ENCODE measurements at regions not wholly inside any gene's neighbourhood (a gene's known extent, or its start where the extent isn't known, plus 50 kb on each side); places are given as distances from the start of the nearest gene placed in this dataset.
"Not testable (repeated sequence)": the region's sequence is repeated elsewhere in the genome, so short reads cannot be mapped to it uniquely, and the experiment has no call there.

DNA sequence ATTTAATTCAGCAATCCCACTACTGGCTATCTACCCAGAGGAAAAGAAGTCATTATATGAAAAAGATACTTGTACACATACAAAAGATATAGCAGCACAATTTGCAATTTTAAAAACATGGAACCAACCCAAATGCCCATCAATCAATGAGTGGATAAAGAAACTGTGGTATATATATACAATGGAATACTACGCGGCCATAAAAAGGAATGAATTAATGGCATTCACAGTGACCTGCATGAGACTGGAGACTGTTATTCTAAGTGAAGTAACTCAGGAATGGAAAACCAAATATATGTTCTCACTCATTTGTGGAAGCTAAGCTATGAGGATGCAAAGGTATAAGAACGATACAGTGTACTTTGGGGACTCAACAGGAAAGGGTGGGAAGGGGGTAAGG is 102.8 kb upstream of the KCNMA1 start:
- H3K9me3 ChIP-seq (ENCODE audit: control insufficient read depth, low read depth, low read length); H3K27me3 ChIP-seq (ENCODE audit: control insufficient read depth, insufficient read depth, low read length); H3K9ac ChIP-seq (ENCODE audit: low read length); H3K4me1 ChIP-seq (ENCODE audit: control insufficient read depth, low read depth, low read length); H3K27ac ChIP-seq (ENCODE audit: low read length); H3K36me3 ChIP-seq (ENCODE audit: control insufficient read depth, low read depth, low read length); H3K4me3 ChIP-seq (ENCODE audit: low read length): not testable (repeated sequence)

- Histone ChIP-seq H3K4me3 (ENCODE audit: low read length) (no peak overlapping the region), H3K27ac (ENCODE audit: low read length) (no peak overlapping the region), H3K36me3 (ENCODE audit: control insufficient read depth, low read depth, low read length) (no peaks in the 10 kb centered on the region), H3K9me3 (ENCODE audit: control insufficient read depth, low read depth, low read length) (peaks cover 5% of the 10 kb centered on the region), H3K27me3 (ENCODE audit: control insufficient read depth, insufficient read depth, low read length) (no peaks in the 10 kb centered on the region), H3K9ac (ENCODE audit: low read length) (no peak overlapping the region), H3K4me1 (ENCODE audit: control insufficient read depth, low read depth, low read length) (no peaks in the 10 kb centered on the region)
Measured at GRCh38 chr10:77738496-77739158, 101.0 kb upstream of the KCNMA1 start.

- Histone ChIP-seq H3K36me3 (ENCODE audit: control insufficient read depth, low read depth, low read length) (no peaks in the 10 kb centered on the region), H3K27me3 (ENCODE audit: control insufficient read depth, insufficient read depth, low read length) (no peaks in the 10 kb centered on the region), H3K27ac (ENCODE audit: low read length) (no peak overlapping the region), H3K4me3 (ENCODE audit: low read length) (no peak overlapping the region), H3K9ac (ENCODE audit: low read length) (no peak overlapping the region), H3K9me3 (ENCODE audit: control insufficient read depth, low read depth, low read length) (peaks cover 5% of the 10 kb centered on the region), H3K4me1 (ENCODE audit: control insufficient read depth, low read depth, low read length) (no peaks in the 10 kb centered on the region)
Measured at GRCh38 chr10:77737608-77738007, 100.0 kb upstream of the KCNMA1 start.

DNA sequence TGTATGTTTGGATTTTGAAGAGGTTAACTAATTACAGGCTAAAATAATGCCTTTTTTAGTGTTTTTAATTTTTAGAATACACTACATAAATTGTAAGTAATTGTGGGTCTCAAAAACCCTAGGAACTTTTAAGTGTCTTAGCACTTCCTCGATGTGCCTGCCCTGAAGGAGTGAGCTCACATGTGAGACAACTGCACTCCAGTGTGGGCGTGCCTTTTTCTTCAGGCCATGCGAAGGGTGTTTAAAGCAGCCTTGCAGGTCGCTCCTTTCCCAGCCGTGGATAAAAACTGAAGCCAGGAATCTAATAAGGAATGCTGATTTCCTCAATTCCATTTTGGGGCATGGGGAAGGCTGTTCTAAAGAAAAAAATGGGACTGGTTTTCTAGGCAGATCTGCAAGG is 97.5 kb upstream of the KCNMA1 start:
- H3K9ac ChIP-seq (ENCODE audit: low read length); H3K27ac ChIP-seq (ENCODE audit: low read length); H3K9me3 ChIP-seq (ENCODE audit: control insufficient read depth, low read depth, low read length); H3K4me1 ChIP-seq (ENCODE audit: control insufficient read depth, low read depth, low read length); H3K36me3 ChIP-seq (ENCODE audit: control insufficient read depth, low read depth, low read length); H3K27me3 ChIP-seq (ENCODE audit: control insufficient read depth, insufficient read depth, low read length); H3K4me3 ChIP-seq (ENCODE audit: low read length): not testable (repeated sequence)

DNA sequence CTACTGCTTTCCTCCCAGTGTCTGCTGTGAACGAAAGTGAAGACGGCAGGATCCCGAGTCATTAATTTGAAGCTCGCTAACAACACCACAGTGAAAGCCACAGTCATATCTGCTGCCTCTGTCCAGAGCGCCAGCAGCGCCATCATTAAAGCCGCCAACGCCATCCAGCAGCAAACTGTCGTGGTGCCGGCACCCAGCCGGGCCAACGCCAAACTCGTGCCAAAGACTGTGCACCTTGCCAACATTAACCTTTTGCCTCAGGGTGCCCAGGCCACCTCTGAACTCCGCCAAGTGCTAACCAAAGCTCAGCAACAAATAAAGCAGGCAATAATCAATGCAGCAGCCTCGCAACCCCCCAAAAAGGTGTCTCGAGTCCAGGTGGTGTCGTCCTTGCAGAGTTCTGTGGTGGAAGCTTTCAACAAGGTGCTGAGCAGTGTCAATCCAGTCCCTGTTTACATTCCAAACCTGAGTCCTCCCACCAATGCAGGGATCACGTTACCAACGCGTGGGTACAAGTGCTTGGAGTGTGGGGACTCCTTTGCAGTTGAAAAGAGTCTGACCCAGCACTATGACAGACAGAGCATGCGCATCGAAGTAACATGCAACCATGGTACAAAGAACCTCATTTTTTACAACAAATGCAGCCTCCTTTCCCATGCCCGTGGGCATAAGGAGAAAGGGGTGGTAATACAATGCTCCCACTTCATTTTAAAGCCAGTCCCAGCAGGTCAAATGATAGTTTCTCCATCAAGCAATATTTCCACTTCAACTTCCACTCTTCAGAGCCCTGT is 94.8 kb upstream of the KCNMA1 start:
- no peaks in the 10 kb centered on the region for H3K36me3 ChIP-seq (ENCODE audit: control insufficient read depth, low read depth, low read length)
- no peaks in the 10 kb centered on the region for H3K4me1 ChIP-seq (ENCODE audit: control insufficient read depth, low read depth, low read length)
- H3K9me3 ChIP-seq (ENCODE audit: control insufficient read depth, low read depth, low read length): no peaks in the 10 kb centered on the region
- H3K27ac ChIP-seq (ENCODE audit: low read length): no peak overlapping the region
- no peaks in the 10 kb centered on the region for H3K27me3 ChIP-seq (ENCODE audit: control insufficient read depth, insufficient read depth, low read length)
- no peak overlapping the region for H3K9ac ChIP-seq (ENCODE audit: low read length)
- no peak overlapping the region for H3K4me3 ChIP-seq (ENCODE audit: low read length)

GRCh38 chr10:77727481-77727880 is 89.9 kb upstream of the KCNMA1 start:
- Histone ChIP-seq H3K9ac (ENCODE audit: low read length) (no peak overlapping the region), H3K4me3 (ENCODE audit: low read length) (no peak overlapping the region), H3K4me1 (ENCODE audit: control insufficient read depth, low read depth, low read length) (no peaks in the 10 kb centered on the region), H3K27me3 (ENCODE audit: control insufficient read depth, insufficient read depth, low read length) (no peaks in the 10 kb centered on the region), H3K36me3 (ENCODE audit: control insufficient read depth, low read depth, low read length) (no peaks in the 10 kb centered on the region), H3K27ac (ENCODE audit: low read length) (no peak overlapping the region), H3K9me3 (ENCODE audit: control insufficient read depth, low read depth, low read length) (no peaks in the 10 kb centered on the region)

GRCh38 chr10:77726732-77727131 is 89.1 kb upstream of the KCNMA1 start:
- Histone ChIP-seq H3K36me3 (ENCODE audit: control insufficient read depth, low read depth, low read length) (no peaks in the 10 kb centered on the region), H3K4me1 (ENCODE audit: control insufficient read depth, low read depth, low read length) (no peaks in the 10 kb centered on the region), H3K27me3 (ENCODE audit: control insufficient read depth, insufficient read depth, low read length) (no peaks in the 10 kb centered on the region), H3K9me3 (ENCODE audit: control insufficient read depth, low read depth, low read length) (no peaks in the 10 kb centered on the region), H3K27ac (ENCODE audit: low read length) (no peak overlapping the region), H3K9ac (ENCODE audit: low read length) (no peak overlapping the region), H3K4me3 (ENCODE audit: low read length) (no peak overlapping the region)

- Histone ChIP-seq H3K27me3 (ENCODE audit: control insufficient read depth, insufficient read depth, low read length) (no peaks in the 10 kb centered on the region), H3K9ac (ENCODE audit: low read length) (no peak overlapping the region), H3K4me1 (ENCODE audit: control insufficient read depth, low read depth, low read length) (no peaks in the 10 kb centered on the region), H3K4me3 (ENCODE audit: low read length) (no peak overlapping the region), H3K36me3 (ENCODE audit: control insufficient read depth, low read depth, low read length) (no peaks in the 10 kb centered on the region), H3K27ac (ENCODE audit: low read length) (no peak overlapping the region), H3K9me3 (ENCODE audit: control insufficient read depth, low read depth, low read length) (no peaks in the 10 kb centered on the region)
Measured at GRCh38 chr10:77726301-77726700, 88.7 kb upstream of the KCNMA1 start.

DNA sequence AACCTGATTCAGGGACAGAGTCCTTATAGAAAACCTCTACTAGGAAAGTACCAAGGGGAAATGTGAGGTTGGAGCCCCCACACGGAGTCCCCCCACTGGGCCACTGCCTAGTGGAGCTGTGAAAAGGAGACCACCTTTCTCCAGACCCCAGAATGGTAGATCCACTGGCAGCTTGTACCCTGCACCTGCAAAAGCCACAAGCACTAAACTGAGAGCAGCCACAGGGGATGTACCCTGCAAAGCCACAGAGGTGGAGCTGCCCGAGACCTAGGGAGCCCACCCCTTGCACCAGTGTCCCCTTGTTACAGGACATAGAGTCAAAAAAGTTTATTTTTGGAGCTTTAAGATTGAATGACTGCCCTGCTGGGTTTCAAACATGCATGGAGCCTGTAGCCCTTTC is 87.2 kb upstream of the KCNMA1 start:
- no peaks in the 10 kb centered on the region for H3K4me1 ChIP-seq (ENCODE audit: control insufficient read depth, low read depth, low read length)
- H3K27ac ChIP-seq (ENCODE audit: low read length): no peak overlapping the region

DNA sequence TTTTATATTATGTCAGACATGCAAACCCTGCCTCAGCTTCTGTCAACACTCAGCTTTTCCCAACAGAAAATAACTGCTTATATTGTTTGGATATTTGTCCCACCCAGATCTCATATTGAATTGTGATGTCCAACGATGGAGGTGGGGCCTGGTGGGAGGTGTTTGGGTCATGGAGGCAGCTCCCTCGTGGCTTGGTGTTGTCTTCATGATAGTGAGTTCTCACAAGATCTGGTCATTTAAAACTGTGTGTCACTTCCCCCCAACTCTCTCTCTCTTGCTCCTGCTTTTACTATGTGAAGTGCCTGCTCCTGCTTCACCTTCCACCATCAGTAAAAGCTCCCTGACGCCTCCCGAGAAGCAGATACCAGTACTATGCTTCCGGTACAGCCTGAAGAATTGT is 85.8 kb upstream of the KCNMA1 start:
- Histone ChIP-seq H3K36me3 (ENCODE audit: control insufficient read depth, low read depth, low read length) (no peaks in the 10 kb centered on the region), H3K9me3 (ENCODE audit: control insufficient read depth, low read depth, low read length) (no peaks in the 10 kb centered on the region), H3K4me3 (ENCODE audit: low read length) (no peak overlapping the region), H3K27ac (ENCODE audit: low read length) (no peak overlapping the region), H3K9ac (ENCODE audit: low read length) (no peak overlapping the region), H3K4me1 (ENCODE audit: control insufficient read depth, low read depth, low read length) (no peaks in the 10 kb centered on the region), H3K27me3 (ENCODE audit: control insufficient read depth, insufficient read depth, low read length) (no peaks in the 10 kb centered on the region)

More for the DNA sequence above, 87.2 kb upstream of the KCNMA1 start:
- no peaks in the 10 kb centered on the region for H3K27me3 ChIP-seq (ENCODE audit: control insufficient read depth, insufficient read depth, low read length)
- H3K9ac ChIP-seq (ENCODE audit: low read length): no peak overlapping the region
- no peaks in the 10 kb centered on the region for H3K36me3 ChIP-seq (ENCODE audit: control insufficient read depth, low read depth, low read length)
- H3K9me3 ChIP-seq (ENCODE audit: control insufficient read depth, low read depth, low read length): no peaks in the 10 kb centered on the region
- H3K4me3 ChIP-seq (ENCODE audit: low read length): no peak overlapping the region

DNA sequence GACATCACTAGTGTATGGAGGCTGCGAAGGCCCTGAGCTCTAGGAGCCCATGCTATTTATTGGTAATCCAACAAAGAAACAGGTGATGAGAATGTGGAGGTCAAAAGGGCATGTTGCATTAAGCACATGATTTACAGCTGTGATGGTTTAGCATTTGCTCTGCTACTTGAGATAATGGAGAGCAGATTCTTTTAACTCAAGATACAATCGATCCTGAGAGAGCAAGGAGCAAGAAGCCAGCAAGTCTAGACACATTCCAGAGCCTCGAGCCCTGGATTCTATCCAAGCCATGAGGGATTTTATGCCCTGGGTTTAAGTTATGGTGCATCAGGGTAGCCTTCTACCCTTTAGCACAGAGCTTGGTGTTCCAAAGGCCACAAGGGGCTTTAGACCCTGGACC is 85.3 kb upstream of the KCNMA1 start:
- H3K27me3 ChIP-seq (ENCODE audit: control insufficient read depth, insufficient read depth, low read length); H3K27ac ChIP-seq (ENCODE audit: low read length); H3K36me3 ChIP-seq (ENCODE audit: control insufficient read depth, low read depth, low read length): not testable (repeated sequence)

GRCh38 chr10:77721815-77722214 is 84.2 kb upstream of the KCNMA1 start:
- Histone ChIP-seq H3K27ac (ENCODE audit: low read length) (no peak overlapping the region), H3K9me3 (ENCODE audit: control insufficient read depth, low read depth, low read length) (no peaks in the 10 kb centered on the region), H3K27me3 (ENCODE audit: control insufficient read depth, insufficient read depth, low read length) (no peaks in the 10 kb centered on the region), H3K36me3 (ENCODE audit: control insufficient read depth, low read depth, low read length) (no peaks in the 10 kb centered on the region), H3K9ac (ENCODE audit: low read length) (no peak overlapping the region), H3K4me1 (ENCODE audit: control insufficient read depth, low read depth, low read length) (no peaks in the 10 kb centered on the region), H3K4me3 (ENCODE audit: low read length) (no peak overlapping the region)

More for the DNA sequence above, 85.3 kb upstream of the KCNMA1 start:
- H3K4me3 ChIP-seq (ENCODE audit: low read length); H3K4me1 ChIP-seq (ENCODE audit: control insufficient read depth, low read depth, low read length); H3K9ac ChIP-seq (ENCODE audit: low read length); H3K9me3 ChIP-seq (ENCODE audit: control insufficient read depth, low read depth, low read length): not testable (repeated sequence)

Measured in iPS-18a (cell line).